ENCODE measurements at regions not wholly inside any gene's neighbourhood (a gene's known extent, or its start where the extent isn't known, plus 50 kb on each side); places are given as distances from the start of the nearest gene placed in this dataset.

- TF ChIP-seq STAT6 (CRISPR knock-in tag; conservative IDR thresholded peaks at IDR 0.05; ENCODE audit: low read depth): no peak
- no peak for TF ChIP-seq CDX4 (CRISPR knock-in tag; IDR thresholded peaks at IDR 0.05; ENCODE audit: borderline replicate concordance)
- TF ChIP-seq NFYB (CRISPR knock-in tag; conservative IDR thresholded peaks at IDR 0.05; ENCODE audit: low read depth): no peak
- no peak for TF ChIP-seq MXD4 (CRISPR knock-in tag; IDR thresholded peaks at IDR 0.05; ENCODE audit: borderline replicate concordance)
- no peak for TF ChIP-seq TCF7 (CRISPR knock-in tag; IDR thresholded peaks at IDR 0.05; ENCODE audit: low read depth)
- no peak for TF ChIP-seq E2F4 (CRISPR knock-in tag; IDR thresholded peaks at IDR 0.05; ENCODE audit: borderline replicate concordance, low read depth)
Observed at GRCh38 chr15:56532721-56533460, 68.0 kb upstream of the MNS1 start (continued).

- Mint-ChIP-seq H3K4me1 (no peaks in the 10 kb centered on the region), H3K27me3 (ENCODE audit: low read depth) (no peaks in the 10 kb centered on the region), H3K9me3 (no peaks in the 10 kb centered on the region), H3K36me3 (no peaks in the 10 kb centered on the region), H3K4me3 (no peak overlapping the region), H3K27ac (no peak overlapping the region)
- ATAC-seq (no peak), DNase-seq (ENCODE audit: low spot score) (no peak)
- CTCF ChIA-PET: no interaction called here
- TF ChIP-seq ZNF423 (CRISPR knock-in tag; IDR thresholded peaks at IDR 0.05): no peak
- TF ChIP-seq FOXK1 (CRISPR knock-in tag; IDR thresholded peaks at IDR 0.05): no peak
- POLR2A ChIA-PET: no interaction called here
Observed at GRCh38 chr15:56530157-56530556, 65.2 kb upstream of the MNS1 start.

GRCh38 chr15:56528136-56528535 is 63.2 kb upstream of the MNS1 start:
- Mint-ChIP-seq H3K4me1 (no peaks in the 10 kb centered on the region), H3K36me3 (no peaks in the 10 kb centered on the region), H3K4me3 (no peak overlapping the region), H3K27me3 (ENCODE audit: low read depth) (no peaks in the 10 kb centered on the region), H3K9me3 (no peaks in the 10 kb centered on the region), H3K27ac (no peak overlapping the region)
- POLR2A ChIA-PET: no interaction called here
- DNase-seq (ENCODE audit: low spot score): no peak
- CTCF ChIA-PET: no interaction called here
- no peak for ATAC-seq
- TF ChIP-seq NR2C2 (CRISPR knock-in tag; IDR thresholded peaks at IDR 0.05) (no peak), ZBTB43 (CRISPR knock-in tag; IDR thresholded peaks at IDR 0.05) (no peak), ARID4B (CRISPR knock-in tag; IDR thresholded peaks at IDR 0.05; ENCODE audit: borderline replicate concordance) (no peak), PREB (CRISPR knock-in tag; IDR thresholded peaks at IDR 0.05; ENCODE audit: borderline replicate concordance) (no peak), FOXP1 (CRISPR knock-in tag; IDR thresholded peaks at IDR 0.05; ENCODE audit: borderline replicate concordance) (no peak), ZNF232 (CRISPR knock-in tag; IDR thresholded peaks at IDR 0.05) (no peak), ZNF532 (CRISPR knock-in tag; IDR thresholded peaks at IDR 0.05; ENCODE audit: borderline replicate concordance) (no peak)
